Keratinocyte (primary cell): ENCODE measurements at regions not wholly inside any gene's neighbourhood (a gene's known extent, or its start where the extent isn't known, plus 50 kb on each side); places are given as distances from the start of the nearest gene placed in this dataset.

Experiments
- CTCF ChIP-seq, 3 experiments: IDR thresholded peaks in 1 of 3; conservative IDR thresholded peaks in 1 of 3; optimal IDR thresholded peaks in 1 of 3; 2 replicates in 2 of 3; 3 replicates in 1 of 3; pipeline versions ENCODE3 to v1.5.1; 2011; ENCODE audit warnings: low read length in 3 of 3, mild to moderate bottlenecking in 3 of 3, moderate library complexity in 2 of 3, control low read depth in 1 of 3, inconsistent platforms in 1 of 3; ENCODE audit not compliant: insufficient read depth in 2 of 3; ENCODE audit errors: extremely low read depth in 1 of 3
- EZH2 ChIP-seq: IDR thresholded peaks from one replicate; pipeline ENCODE4 v1.6.1; 2012; ENCODE audit warnings: inconsistent platforms, mild to moderate bottlenecking, low read length, moderate library complexity

- TF ChIP-seq CTCF (optimal IDR thresholded peaks at IDR 0.05 in 1 of 3, IDR thresholded peaks at IDR 0.05 in 1 of 3, conservative IDR thresholded peaks at IDR 0.05 in 1 of 3; ENCODE audit: extremely low read depth in 1 of 3, insufficient read depth in 2 of 3, low read length in 3 of 3) (no peak), EZH2 (no peak)
Observed at GRCh38 chr3:132841621-132842020, 119.4 kb upstream of the NPHP3 start.
